Heart left ventricle (tissue), 16 donors: ENCODE measurements at regions not wholly inside any gene's neighbourhood (a gene's known extent, or its start where the extent isn't known, plus 50 kb on each side); places are given as distances from the start of the nearest gene placed in this dataset.
A peak's percentile ranks its signal among the peaks of the same experiment; 100 is the strongest.

ENCODE experiments used
- ATAC-seq, 4 donors: fragments of 200-7000 bp; cut with Tn5 transposase; one replicate each; pipeline ENCODE4 v1.9.1; 2020 to 2022; ENCODE audit warnings: moderate library complexity in 4 of 4, mild to moderate bottlenecking in 3 of 4, moderate number of reproducible peaks in 1 of 4
- DNase-seq, 5 donors: peaks; one replicate each; pipeline ENCODE4 v3.0.0-alpha.2; 2020
- H3K27ac ChIP-seq, 12 donors: fragments of 200-600 bp; sonication (generic) in 4 of 12; one replicate each; pipeline versions ENCODE4 v1.5.0 to v1.8.0; 2016 to 2022; ENCODE audit warnings: mild to moderate bottlenecking in 2 of 12
- H3K27me3 ChIP-seq, 9 donors: fragments of 200-600 bp; sonication (generic) in 2 of 9; one replicate each; pipeline versions ENCODE4 v1.5.1 to v1.8.0; 2016 to 2022; ENCODE audit warnings: mild to moderate bottlenecking in 3 of 9
- H3K36me3 ChIP-seq, 9 donors: fragments of 200-600 bp; sonication (generic) in 2 of 9; one replicate each; pipeline versions ENCODE4 v1.5.0 to v1.8.0; 2018 to 2022; ENCODE audit warnings: mild to moderate bottlenecking in 2 of 9
- H3K4me1 ChIP-seq, 12 donors: fragments of 200-600 bp; sonication (generic) in 4 of 12; one replicate each; pipeline versions ENCODE4 v1.5.0 to v1.8.0; 2016 to 2022; ENCODE audit warnings: mild to moderate bottlenecking in 3 of 12
- H3K4me3 ChIP-seq, 12 donors: fragments of 200-600 bp; sonication (generic) in 4 of 12; one replicate each; pipeline versions ENCODE4 v1.5.0 to v1.8.0; 2017 to 2022; ENCODE audit warnings: mild to moderate bottlenecking in 9 of 12, moderate library complexity in 4 of 12
- H3K9me3 ChIP-seq, 12 donors: fragments of 200-600 bp; sonication (generic) in 4 of 12; one replicate each; pipeline versions ENCODE4 v1.5.0 to v1.8.0; 2016 to 2022; ENCODE audit warnings: mild to moderate bottlenecking in 1 of 12
- CTCF ChIP-seq, 12 donors: fragments of 200-600 bp; sonication (generic) in 4 of 12; IDR thresholded peaks; one replicate each; pipeline versions ENCODE4 v1.5.0 to v1.8.0; 2018 to 2022; ENCODE audit warnings: antibody characterized with exemption in 12 of 12, mild to moderate bottlenecking in 5 of 12
- POLR2A ChIP-seq, 2 donors: fragments of 450-650 bp; IDR thresholded peaks; one replicate each; pipeline ENCODE4 v1.6.1; 2017; ENCODE audit warnings: antibody characterized with exemption in 2 of 2, mild to moderate bottlenecking in 2 of 2, moderate library complexity in 2 of 2
- WGBS, 4 donors: extraction: QIAGEN DNeasy Blood & Tissue Kit in 2 of 4; methylation state at CpG; one replicate each; pipeline versions ENCODE4 v1.1.5 to v1.1.7; 2013 to 2018; 5-methylcytosine and 5-hydroxymethylcytosine counted together
- intact Hi-C, 10 donors: fragments of 100-400 bp; cut with DNase I; formaldehyde crosslinking; loops; one replicate each; pipeline versions ENCODE4 v1.11.1 to v1.14.2; 2022
- donor health status: ischemic (EF 13 %, LVEDD 7.1; RV severe dilation, severe dysfunction).
- donor health status: healthy with polysubstance abuse.
- donor health status: DM: no; HTN: yes; CAD: no.
- donor health status: DM: no; HTN: no; CAD: no.
- donor health status: ischemic (EF 25% LVEDD 6.9; RV normal size, moderate dysfunction).
- donor health status: ischemic (EF 25% LVEDD 5.7; RV mildly dilated, moderate dysfunction).
- donor health status: healthy.
- donor health status: DM: yes; HTN: yes; CAD: no.
- donor health status: ischemic (EF 35%, LVEDD 5.7; RV mildly dilated, moderate dysfunction).
- donor health status: nonischemic (EF 11% LVEDD 7.7; RV severe dilation, severe dysfunction).
- donor health status: DM: yes; HTN: yes; CAD: no.
- donor health status: PGD.
- donor health status: ischemic (EF 29% LVEDD 5.4; RV normal size, mild dysfunction).
- donor health status: nonischemic (EF 23%, LVEDD 6.1; RV moderate dilation, normal function).

GRCh38 chr3:110925798-110926197 lies 145.8 kb upstream of the NECTIN3 start:
- peak in 1 of 4 donors; percentile 55 for ATAC-seq
- TF ChIP-seq POLR2A (IDR thresholded peaks at IDR 0.05): no peak
- no peak for TF ChIP-seq CTCF (IDR thresholded peaks at IDR 0.05)
- intact Hi-C loops: no loop called here

GRCh38 chr3:110928016-110928662 lies 143.5 kb upstream of the NECTIN3 start:
- H3K27me3 ChIP-seq: no peaks in the 10 kb centered on the region
- DNase-seq: no peak
- no peak for TF ChIP-seq CTCF (IDR thresholded peaks at IDR 0.05)
- no peak for TF ChIP-seq POLR2A (IDR thresholded peaks at IDR 0.05)
- no peaks in the 10 kb centered on the region for H3K36me3 ChIP-seq
- no peak overlapping the region for H3K27ac ChIP-seq
- no peak overlapping the region for H3K4me3 ChIP-seq
- intact Hi-C loops: no loop called here
- H3K4me1 ChIP-seq: peaks cover 0 to 6% (median 0%) of the 10 kb centered on the region in 12 donors
- WGBS, 4 donors: 66 to 85% (median 76%) methylated on average over 1 of the region's 1 CpG
- no peak for ATAC-seq
- H3K9me3 ChIP-seq: no peaks in the 10 kb centered on the region

More at GRCh38 chr3:110925798-110926197, 145.8 kb upstream of the NECTIN3 start:
- DNase-seq: no peak
- no peaks in the 10 kb centered on the region for H3K36me3 ChIP-seq
- H3K9me3 ChIP-seq: no peaks in the 10 kb centered on the region
- WGBS, 4 donors: 37 to 57% (median 43%) methylated on average over 4 of the region's 4 CpGs
- H3K4me3 ChIP-seq: no peak overlapping the region
- peaks cover 0 to 6% (median 0%) of the 10 kb centered on the region in 12 donors for H3K4me1 ChIP-seq
- no peak overlapping the region for H3K27ac ChIP-seq
- H3K27me3 ChIP-seq: no peaks in the 10 kb centered on the region

- TF ChIP-seq POLR2A (IDR thresholded peaks at IDR 0.05) (no peak), CTCF (IDR thresholded peaks at IDR 0.05) (no peak)
- H3K27me3 ChIP-seq: no peaks in the 10 kb centered on the region
- peaks cover 0 to 6% (median 0%) of the 10 kb centered on the region in 12 donors for H3K4me1 ChIP-seq
- no peaks in the 10 kb centered on the region for H3K36me3 ChIP-seq
- H3K4me3 ChIP-seq: no peak overlapping the region
- intact Hi-C loops: no loop called here
- H3K9me3 ChIP-seq: no peaks in the 10 kb centered on the region
- H3K27ac ChIP-seq: no peak overlapping the region
- ATAC-seq (no peak), DNase-seq (no peak)
Measured at GRCh38 chr3:110929816-110930215, 141.8 kb upstream of the NECTIN3 start.

GRCh38 chr3:110932567-110932966 lies 139.0 kb upstream of the NECTIN3 start:
- H3K9me3 ChIP-seq: no peaks in the 10 kb centered on the region
- H3K27ac ChIP-seq: no peak overlapping the region
- H3K27me3 ChIP-seq: no peaks in the 10 kb centered on the region
- 16 to 60% (median 23%) methylated on average over 1 of the region's 1 CpG for WGBS, 4 donors
- intact Hi-C loops: no loop called here
- no peak for TF ChIP-seq CTCF (IDR thresholded peaks at IDR 0.05)
- TF ChIP-seq POLR2A (IDR thresholded peaks at IDR 0.05): no peak
- H3K4me3 ChIP-seq: no peak overlapping the region
- DNase-seq (peak in 1 of 5 donors; percentile 24), ATAC-seq (peak in 2 of 4 donors; percentile 44 to 53)
- H3K36me3 ChIP-seq: no peaks in the 10 kb centered on the region
- no peaks in the 10 kb centered on the region for H3K4me1 ChIP-seq
